Endothelial cell of umbilical vein (primary cell): ENCODE measurements at regions not wholly inside any gene's neighbourhood (a gene's known extent, or its start where the extent isn't known, plus 50 kb on each side); places are given as distances from the start of the nearest gene placed in this dataset.

ENCODE experiments used
- BruUV-seq: library from RNA; stranded (reverse); fragments of 400-500 nt; replicated peaks from 2 replicates; lab custom pipeline; 2021; lab: Mats Ljungman, UMichigan
- CTCF ChIA-PET: fragments of 300-600, 350-600 bp; sonication (Branson Sonifier 250); formaldehyde crosslinking; loops from one replicate; lab custom pipeline; 2021; ENCODE audit warnings: antibody characterized with exemption, inconsistent platforms; lab: Charles Lee
- POLR2A ChIA-PET: fragments of 300-600, 350-600 bp; sonication (Branson Sonifier 250); formaldehyde crosslinking; loops from one replicate; lab custom pipeline; 2021; ENCODE audit warnings: antibody characterized with exemption, inconsistent platforms; lab: Charles Lee
- DNase-seq: peaks from one replicate; pipeline ENCODE4 v3.0.0-alpha.2; 2011; ENCODE audit warnings: low read depth, low spot score
- FAIRE-seq: peaks from 2 replicates; lab custom pipeline; 2011; peaks lifted over from hg19 to GRCh38; lab: Jason Lieb, UNC
- H2AFZ ChIP-seq: 2 replicates; pipeline ENCODE4 v1.6.0; 2012; ENCODE audit warnings: low read depth, low read length, control low read depth, inconsistent platforms
- H3K27ac ChIP-seq: 2 replicates; pipeline ENCODE4 v1.5.1; 2011; ENCODE audit warnings: low read depth, mild to moderate bottlenecking, control low read depth, low read length, moderate library complexity; ENCODE audit not compliant: insufficient read depth
- H3K27me3 ChIP-seq, 2 experiments: 2 replicates each; pipeline versions ENCODE4 v1.6.0 to v1.6.1; 2011; ENCODE audit warnings: low read length in 2 of 2, mixed read lengths in 1 of 2; ENCODE audit not compliant: control insufficient read depth in 2 of 2, insufficient read depth in 2 of 2
- H3K36me3 ChIP-seq, 2 experiments: 2 replicates in 1 of 2; 3 replicates in 1 of 2; pipeline ENCODE4 v1.5.1; 2011; ENCODE audit warnings: low read length in 2 of 2, mild to moderate bottlenecking in 1 of 2, moderate library complexity in 1 of 2; ENCODE audit not compliant: control insufficient read depth in 2 of 2, insufficient read depth in 2 of 2; ENCODE audit errors: extremely low read depth in 1 of 2
- H3K4me1 ChIP-seq: 3 replicates; pipeline ENCODE4 v1.5.1; 2011; ENCODE audit warnings: mild to moderate bottlenecking, low read length; ENCODE audit not compliant: control insufficient read depth, insufficient read depth; ENCODE audit errors: extremely low read depth
- H3K4me2 ChIP-seq: 2 replicates; pipeline ENCODE4 v1.6.1; 2011; ENCODE audit warnings: low read length, control low read depth, mixed read lengths; ENCODE audit not compliant: insufficient read depth
- H3K4me3 ChIP-seq, 3 experiments: fragments of 200-600 bp in 1 of 3; sonication (generic), shearing (Covaris generic) in 1 of 3; replicated peaks in 1 of 3; 2 replicates each; pipeline ENCODE4 v1.5.1; 2011 to 2016; ENCODE audit warnings: control low read depth in 3 of 3, low read length in 3 of 3, mild to moderate bottlenecking in 2 of 3, inconsistent platforms in 1 of 3, low read depth in 1 of 3, moderate library complexity in 1 of 3; ENCODE audit not compliant: insufficient read depth in 1 of 3
- H3K79me2 ChIP-seq: 2 replicates; pipeline ENCODE4 v1.6.0; 2012; ENCODE audit warnings: low read length, inconsistent platforms; ENCODE audit not compliant: control insufficient read depth, insufficient read depth
- H3K9ac ChIP-seq: replicated peaks from 2 replicates; pipeline ENCODE3; 2011; ENCODE audit warnings: low read length, control low read depth; ENCODE audit not compliant: insufficient read depth; ENCODE audit errors: extremely low read depth
- H3K9me1 ChIP-seq: replicated peaks from 3 replicates; pipeline ENCODE4 v1.6.0; 2011; ENCODE audit warnings: mild to moderate bottlenecking, low read length; ENCODE audit not compliant: control insufficient read depth, insufficient read depth; ENCODE audit errors: extremely low read depth
- H3K9me3 ChIP-seq: replicated peaks from 2 replicates; pipeline ENCODE4 v1.5.1; 2012; ENCODE audit warnings: low read length, inconsistent platforms; ENCODE audit not compliant: control insufficient read depth, insufficient read depth
- H4K20me1 ChIP-seq: replicated peaks from 2 replicates; pipeline ENCODE3; 2011; ENCODE audit warnings: mild to moderate bottlenecking, low read length; ENCODE audit not compliant: control insufficient read depth, insufficient read depth; ENCODE audit errors: extremely low read depth
- CTCF ChIP-seq, 2 donors: IDR thresholded peaks; 1 replicate in 1 of 2; 2 replicates in 1 of 2; pipeline ENCODE4 v1.5.1; 2011; ENCODE audit warnings: low read length in 2 of 2, mild to moderate bottlenecking in 2 of 2, moderate library complexity in 2 of 2, control low read depth in 1 of 2, inconsistent platforms in 1 of 2, low read depth in 1 of 2; ENCODE audit not compliant: insufficient read depth in 1 of 2; ENCODE audit errors: extremely low read depth in 1 of 2
- EZH2 ChIP-seq: IDR thresholded peaks from 2 replicates; pipeline ENCODE4 v1.6.1; 2012; ENCODE audit warnings: borderline replicate concordance, low read depth, mild to moderate bottlenecking, moderate library complexity, low read length, inconsistent platforms; ENCODE audit not compliant: severe bottlenecking
- FOS ChIP-seq: IDR thresholded peaks from 2 replicates; pipeline ENCODE4 v1.6.1; 2011; ENCODE audit warnings: mild to moderate bottlenecking, low read length, moderate library complexity, borderline replicate concordance; ENCODE audit not compliant: insufficient read depth
- GATA2 ChIP-seq: IDR thresholded peaks from 2 replicates; pipeline ENCODE4 v1.7.0; 2011; ENCODE audit warnings: low read depth, mild to moderate bottlenecking, moderate library complexity, mixed read lengths, low read length; ENCODE audit not compliant: insufficient read length, insufficient read depth
- JUN ChIP-seq: IDR thresholded peaks from 2 replicates; pipeline ENCODE4 v1.6.1; 2011; ENCODE audit warnings: borderline replicate concordance, low read depth; ENCODE audit not compliant: insufficient read length, insufficient read depth
- MAX ChIP-seq: IDR thresholded peaks from 2 replicates; pipeline ENCODE4 v1.6.1; 2011; ENCODE audit not compliant: insufficient read depth, insufficient read length
- POLR2A ChIP-seq: IDR thresholded peaks from 2 replicates; pipeline ENCODE4 v1.6.1; 2012; ENCODE audit warnings: low read depth, mild to moderate bottlenecking, control low read depth, low read length
- POLR2AphosphoS5 ChIP-seq: IDR thresholded peaks from 2 replicates; pipeline ENCODE4 v1.6.1; 2012; ENCODE audit warnings: low read depth, mild to moderate bottlenecking, control low read depth, low read length, moderate library complexity; ENCODE audit not compliant: insufficient read depth
- dilution Hi-C: fragments of 300-500 bp; cut with MboI; formaldehyde crosslinking; loops from one replicate; pipeline ENCODE4 v1.15.0; 2019; ENCODE audit warnings: low sequenced_read_pairs; ENCODE audit not compliant: extremely low pct_ligation_motif_present
- intact Hi-C: fragments of 100-400 bp; cut with micrococcal nuclease; formaldehyde crosslinking; loops from one replicate; pipeline ENCODE4 v1.10.0; 2022

- no peak overlapping the region for H3K27ac ChIP-seq
- DNase-seq = no peak
- ChIA-PET CTCF (no interaction called here), POLR2A (no interaction called here)
- H3K9ac ChIP-seq = no peak overlapping the region
- no peaks in the 10 kb centered on the region for H3K9me3 ChIP-seq
- no peak for TF ChIP-seq POLR2A
- TF ChIP-seq JUN = no peak
- no peak for TF ChIP-seq POLR2AphosphoS5
- TF ChIP-seq MAX = no peak
- no peak for TF ChIP-seq FOS
- no peak for TF ChIP-seq EZH2
- no peak for TF ChIP-seq GATA2
- no peak for TF ChIP-seq CTCF (IDR thresholded peaks at IDR 0.05; ENCODE audit: extremely low read depth in 1 of 2, insufficient read depth in 1 of 2, low read depth in 1 of 2, low read length in 2 of 2)
- no peaks in the 10 kb centered on the region for H3K4me1 ChIP-seq
- no peak for FAIRE-seq
- no peak overlapping the region for H3K4me3 ChIP-seq
- H3K79me2 ChIP-seq = no peaks in the 10 kb centered on the region
- no peak overlapping the region for H2AFZ ChIP-seq
- no peaks in the 10 kb centered on the region for H3K9me1 ChIP-seq
- no TSS peak for BruUV-seq
- intact Hi-C loops = no loop called here
- no peaks in the 10 kb centered on the region for H4K20me1 ChIP-seq
- no peaks in the 10 kb centered on the region for H3K27me3 ChIP-seq
- H3K36me3 ChIP-seq = no peaks in the 10 kb centered on the region
- dilution Hi-C loops = no loop called here
- H3K4me2 ChIP-seq = no peak overlapping the region
Measured at GRCh38 chrX:137929951-137930350, 364.0 kb downstream of the ZIC3 start.
